T-helper 2 cell (primary cell): ENCODE measurements at regions not wholly inside any gene's neighbourhood (a gene's known extent, or its start where the extent isn't known, plus 50 kb on each side); places are given as distances from the start of the nearest gene placed in this dataset.
"Not testable (repeated sequence)": the region's sequence is repeated elsewhere in the genome, so short reads cannot be mapped to it uniquely, and the experiment has no call there.

ENCODE experiments used
- DNase-seq, 5 experiments: peaks; one replicate each; pipeline versions ENCODE4 v3.0.0 to v3.0.0-alpha.2; 2012 to 2022

- DNase-seq: not testable (repeated sequence)
Observed at GRCh38 chr1:219863816-219864215, 64.5 kb downstream of the SLC30A10 start.

DNA sequence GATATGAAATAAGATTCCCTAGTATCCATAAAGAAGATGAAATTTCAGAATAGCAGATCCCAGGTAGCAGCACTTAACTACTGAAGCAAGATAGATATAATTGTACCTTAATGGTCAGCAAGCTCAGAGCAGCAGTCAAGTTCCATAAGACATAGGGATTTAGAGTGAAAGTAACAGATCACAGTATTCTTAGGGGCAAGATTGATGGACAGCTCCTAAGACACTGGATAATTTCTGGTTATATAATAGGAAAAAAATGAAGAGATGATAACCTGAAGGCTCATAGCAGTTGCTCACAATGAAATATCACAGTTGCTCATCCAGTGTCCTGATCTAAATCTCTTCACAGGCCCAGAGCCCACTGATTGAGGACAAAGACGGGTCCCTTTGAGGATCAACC lies 66.0 kb downstream of the SLC30A10 start:
- DNase-seq: no peak

- DNase-seq: no peak
Observed at GRCh38 chr1:219858980-219859379, 69.4 kb downstream of the SLC30A10 start.

- no peak for DNase-seq
Observed at GRCh38 chr1:219847215-219847855, 81.0 kb downstream of the SLC30A10 start.

- DNase-seq: not testable (repeated sequence)
Observed at GRCh38 chr1:219839595-219839994, 88.8 kb downstream of the SLC30A10 start.

- no peak for DNase-seq
Observed at GRCh38 chr1:219837994-219838294, 90.4 kb downstream of the SLC30A10 start.

DNA sequence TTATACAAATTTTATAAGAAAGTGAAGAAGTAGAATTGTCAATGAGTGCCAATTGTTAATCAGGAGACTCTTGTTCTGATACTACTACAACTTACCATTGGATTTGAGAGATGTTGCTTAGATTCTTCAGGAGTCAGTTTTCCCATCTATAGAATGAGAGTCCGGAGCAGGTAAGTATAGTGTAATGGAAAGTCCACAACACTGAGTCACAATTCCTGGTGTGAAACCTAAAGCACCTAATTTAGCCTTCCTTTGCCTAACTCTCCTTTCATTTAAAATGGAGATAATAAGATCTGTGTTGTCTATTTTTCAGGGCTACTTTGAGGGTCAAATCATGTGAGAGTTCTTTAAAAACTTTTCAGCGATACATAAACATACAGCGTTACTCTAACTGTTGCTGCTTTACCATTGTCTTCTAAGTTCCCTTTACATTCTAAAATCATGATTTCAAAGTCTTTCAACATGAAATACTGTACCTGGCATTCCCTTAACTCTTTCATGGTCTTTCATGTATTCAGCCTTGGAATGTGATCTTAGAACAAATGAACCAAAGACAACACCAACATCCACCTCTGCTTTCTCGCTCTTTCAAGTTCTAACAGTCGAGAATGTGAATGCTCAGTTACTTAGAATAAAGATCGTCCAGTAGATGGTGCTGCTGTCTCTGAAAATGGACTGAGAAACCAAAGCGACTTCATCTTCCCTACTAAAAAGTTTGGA lies 90.9 kb downstream of the SLC30A10 start:
- peak in 1 of 5 experiments; percentile 23 for DNase-seq

DNA sequence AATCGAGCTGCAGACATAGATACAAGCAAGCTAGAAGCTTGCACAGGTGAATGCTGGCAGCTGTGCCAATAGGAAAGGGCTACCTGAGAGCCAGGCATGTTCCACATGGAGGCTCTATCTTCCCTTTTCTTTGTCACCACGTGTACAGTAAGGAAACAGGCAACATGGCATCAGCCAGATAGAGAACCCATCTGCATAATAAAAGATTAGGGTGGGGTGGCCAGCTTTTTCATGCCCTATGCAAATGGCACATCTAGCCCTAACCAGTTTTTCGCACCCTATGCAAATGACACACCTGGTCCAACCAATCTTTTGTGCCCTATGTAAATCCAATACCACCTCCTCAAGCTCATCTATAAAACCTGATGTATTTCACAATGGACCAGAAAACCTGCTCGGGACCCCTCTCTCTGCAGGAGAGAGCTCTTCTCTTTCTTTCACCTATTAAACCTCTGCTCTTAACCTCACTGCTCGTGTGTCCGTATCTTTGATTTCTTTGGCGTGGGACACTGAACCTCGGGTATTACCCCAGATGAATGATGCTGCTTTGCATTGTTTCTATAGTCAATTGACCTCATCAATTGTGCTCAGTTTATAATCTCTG lies 93.9 kb downstream of the SLC30A10 start:
- no peak for DNase-seq

GRCh38 chr1:219833214-219833815 lies 95.0 kb downstream of the SLC30A10 start:
- DNase-seq: no peak

DNA sequence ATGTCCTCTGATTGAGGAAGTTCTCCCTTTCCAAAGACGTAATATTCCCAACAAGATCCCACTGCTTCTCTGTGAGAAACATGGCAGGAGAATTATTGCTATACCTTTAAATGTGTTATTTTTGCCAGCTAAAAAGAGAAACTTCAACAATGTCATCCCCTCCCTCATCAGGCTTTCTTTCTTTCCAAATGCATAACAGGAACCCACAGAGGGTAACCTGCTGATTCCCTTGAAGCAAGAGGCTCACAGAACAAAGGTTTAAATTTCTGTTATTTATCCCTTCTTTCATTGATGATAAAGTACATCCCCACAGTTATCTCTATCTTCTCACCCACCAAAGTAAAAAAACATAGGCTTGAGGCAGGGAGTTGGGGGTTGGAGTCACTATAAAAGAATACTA lies 102.1 kb downstream of the SLC30A10 start:
- no peak for DNase-seq

DNA sequence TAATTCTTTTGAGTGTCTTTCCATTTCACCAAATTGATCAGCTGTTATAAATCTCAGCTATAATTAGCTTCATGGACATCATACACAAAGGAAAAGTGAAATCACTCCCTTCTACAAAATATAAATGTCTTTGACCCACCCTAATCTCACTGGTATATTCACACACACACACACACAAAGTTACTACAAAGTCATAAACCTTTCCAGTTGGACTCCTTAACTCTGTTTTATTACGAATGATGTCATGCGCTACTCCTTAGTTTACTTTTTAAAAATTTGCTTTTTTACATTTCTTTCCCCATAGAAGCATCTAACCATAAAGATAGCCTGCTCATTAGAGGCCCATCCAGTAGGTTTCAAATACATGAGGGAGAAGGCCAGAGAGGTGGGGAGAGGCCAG lies 103.0 kb downstream of the SLC30A10 start:
- DNase-seq: no peak

GRCh38 chr1:219824338-219824737 lies 104.0 kb downstream of the SLC30A10 start:
- no peak for DNase-seq

GRCh38 chr1:219820551-219820950 lies 107.8 kb downstream of the SLC30A10 start:
- no peak for DNase-seq

GRCh38 chr1:219817914-219818313 lies 110.4 kb downstream of the SLC30A10 start:
- DNase-seq: no peak

DNA sequence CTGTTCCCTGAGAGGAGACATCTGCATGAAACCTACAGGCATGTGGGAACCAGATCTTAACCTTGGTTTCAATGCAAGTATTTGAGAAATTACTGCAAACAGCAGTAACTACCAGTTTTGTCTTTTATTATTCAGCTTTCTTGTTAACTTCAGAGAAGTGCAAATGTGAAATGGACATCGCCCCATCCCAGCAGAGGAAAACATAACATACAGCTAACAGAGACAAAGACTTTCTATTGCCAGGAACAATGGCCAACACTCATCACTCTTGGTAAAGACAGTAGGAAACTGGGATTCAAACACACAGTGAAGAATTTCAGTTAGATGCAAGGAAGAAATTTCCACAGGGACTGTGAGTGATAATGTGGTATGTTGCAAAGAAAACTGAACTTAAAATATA lies 115.1 kb downstream of the SLC30A10 start:
- DNase-seq: no peak

DNA sequence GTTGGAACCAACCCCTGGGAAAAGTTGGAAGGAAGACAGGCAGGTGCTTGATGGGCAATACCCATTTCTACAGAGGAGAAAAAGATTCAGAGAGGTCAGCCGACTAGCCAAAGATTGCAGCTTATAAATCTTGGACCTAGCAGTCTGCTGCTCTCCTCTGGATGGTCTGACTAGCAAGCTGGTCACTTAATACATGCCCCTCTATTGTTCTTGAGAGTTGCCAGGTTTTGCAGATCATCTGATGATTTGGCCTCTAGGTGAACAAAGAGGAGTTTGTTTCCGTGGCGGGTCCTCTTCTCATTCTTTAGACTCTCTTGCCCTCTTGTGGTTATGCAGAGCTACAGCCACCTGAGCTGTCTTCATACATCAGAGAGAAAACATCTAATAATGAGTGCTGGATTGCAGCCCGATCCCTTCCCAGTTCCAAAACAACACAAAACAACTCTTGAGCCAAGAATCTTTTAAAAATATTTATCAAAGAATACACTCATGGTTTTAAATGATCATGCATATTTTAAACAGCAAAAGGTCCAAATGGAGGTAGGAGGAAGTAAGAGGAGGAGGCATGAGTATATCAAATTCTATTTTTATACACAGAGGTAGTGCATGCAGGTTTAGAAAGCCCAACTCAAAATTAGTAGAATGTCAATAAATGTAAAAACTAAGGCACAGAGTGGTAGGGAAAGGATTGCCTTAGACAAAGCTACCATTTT lies 115.7 kb downstream of the SLC30A10 start:
- DNase-seq: peak in 1 of 5 experiments; percentile 49

DNA sequence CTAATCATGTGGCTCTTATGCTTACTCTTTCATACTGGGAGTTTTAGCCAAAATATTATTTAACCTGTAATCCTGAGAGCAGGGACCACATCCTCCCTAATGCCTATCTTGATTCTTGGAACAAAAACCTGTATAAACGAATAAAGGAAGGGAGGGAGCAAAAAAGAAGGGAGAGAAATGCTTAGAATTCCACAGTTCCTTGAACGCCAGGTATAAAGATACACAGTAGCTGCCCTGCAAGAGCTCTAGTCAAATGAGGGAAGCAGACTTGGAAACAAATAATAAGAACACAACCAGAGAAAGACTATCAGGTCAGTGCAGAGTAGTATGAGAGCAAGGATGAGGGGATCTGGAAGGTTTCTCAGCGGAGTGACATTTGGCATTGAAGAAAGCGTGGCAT lies 116.3 kb downstream of the SLC30A10 start:
- DNase-seq: no peak

DNA sequence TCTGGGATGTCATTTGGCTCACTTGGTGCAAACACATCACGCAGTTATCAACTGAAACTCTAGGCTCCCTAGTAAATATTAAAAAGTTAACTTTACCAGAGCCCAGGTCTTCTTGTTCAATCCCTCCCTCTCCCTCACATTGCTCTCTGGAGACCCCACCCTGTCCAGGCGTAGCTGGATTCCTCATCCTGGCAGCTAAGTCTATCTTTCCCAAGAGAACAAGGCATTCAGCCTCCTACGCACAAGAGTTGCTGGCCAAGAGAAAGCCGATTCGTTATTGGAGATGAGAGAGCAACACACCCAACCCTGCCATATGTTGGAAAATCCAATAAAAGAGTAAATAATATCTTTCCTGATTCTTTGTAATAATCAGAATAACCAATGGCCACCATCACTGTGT lies 117.9 kb downstream of the SLC30A10 start:
- DNase-seq: no peak

DNA sequence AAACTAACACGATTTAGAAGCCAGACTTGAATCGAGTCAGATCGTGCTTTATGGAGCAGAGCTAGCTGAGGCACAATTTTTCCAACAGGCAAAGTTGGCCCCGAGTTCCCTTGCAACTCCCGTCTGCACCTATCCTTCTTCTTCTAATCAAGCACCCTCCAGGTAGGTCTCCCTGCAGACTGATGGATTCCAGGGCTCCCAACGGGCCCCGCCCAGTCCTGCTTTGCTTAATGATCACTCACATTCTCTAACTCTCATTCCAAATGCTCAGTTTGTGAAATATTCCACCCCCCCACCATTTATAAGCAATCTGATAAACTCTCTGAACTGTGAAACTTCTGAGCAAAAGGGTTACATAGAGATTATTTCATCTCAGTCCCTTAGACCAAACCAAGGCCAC lies 119.6 kb downstream of the SLC30A10 start:
- no peak for DNase-seq

GRCh38 chr1:219806642-219807041 lies 121.7 kb downstream of the SLC30A10 start:
- no peak for DNase-seq

DNA sequence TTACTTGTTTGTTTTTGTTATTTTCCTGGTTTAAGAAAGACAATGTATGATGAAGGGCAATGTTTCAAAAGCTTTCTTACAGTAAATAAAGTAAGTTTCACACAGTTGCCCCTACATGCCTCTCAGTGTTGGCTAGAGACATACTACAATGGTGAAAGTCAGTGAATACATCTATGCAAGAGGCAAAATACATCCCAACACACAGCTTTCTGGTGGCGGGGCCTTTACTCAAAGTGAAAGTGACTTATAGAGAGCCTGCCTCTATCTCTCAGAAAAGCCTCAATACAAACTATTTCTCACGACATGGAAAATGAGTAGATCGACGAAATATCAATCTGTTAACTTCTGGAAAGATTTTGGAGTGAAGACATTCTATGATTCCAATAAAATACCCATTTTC lies 122.3 kb downstream of the SLC30A10 start:
- DNase-seq: peak in 1 of 5 experiments; percentile 53

- no peak for DNase-seq
Observed at GRCh38 chr1:219805191-219805590, 123.2 kb downstream of the SLC30A10 start.

GRCh38 chr1:219801156-219801820 lies 127.1 kb downstream of the SLC30A10 start:
- DNase-seq: no peak
